ENCODE measurements at regions not wholly inside any gene's neighbourhood (a gene's known extent, or its start where the extent isn't known, plus 50 kb on each side); places are given as distances from the start of the nearest gene placed in this dataset.

DNA sequence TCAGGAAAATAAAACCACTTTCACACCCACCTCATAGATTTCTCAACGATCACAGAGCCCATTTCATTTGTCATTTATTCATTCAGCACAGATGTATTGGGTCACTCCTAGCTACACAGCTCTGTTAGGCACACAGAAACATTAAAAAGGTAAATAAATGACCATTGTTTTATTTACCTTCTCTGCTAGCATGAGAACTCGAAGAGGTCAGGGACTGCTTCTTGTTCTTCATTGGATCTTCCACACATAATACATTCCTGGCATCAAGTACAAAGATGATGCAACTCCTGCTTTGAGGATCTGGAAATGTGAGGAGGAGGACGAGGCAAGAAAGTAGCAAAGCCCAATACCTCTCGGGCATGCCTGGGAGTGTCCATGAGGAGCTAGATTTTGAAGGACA lies 168.1 kb downstream of the RBM26 start:
- intact Hi-C loops (cut with DNase I) = no loop called here
- 69 to 74% (median 73%) methylated on average over 4 of the region's 4 CpGs for WGBS, 4 donors
- Histone ChIP-seq H3K27me3 (no peaks in the 10 kb centered on the region), H3K9me3 (replicated peaks in 1 of 3) (no peaks in the 10 kb centered on the region), H3K36me3 (replicated peaks in 1 of 2) (no peaks in the 10 kb centered on the region), H3K4me3 (no peak overlapping the region), H3K4me1 (replicated peaks in 1 of 2) (no peaks in the 10 kb centered on the region), H3K27ac (no peak overlapping the region)
- no peak for TF ChIP-seq POLR2A (IDR thresholded peaks at IDR 0.05)
- TF ChIP-seq, protein P1, sequence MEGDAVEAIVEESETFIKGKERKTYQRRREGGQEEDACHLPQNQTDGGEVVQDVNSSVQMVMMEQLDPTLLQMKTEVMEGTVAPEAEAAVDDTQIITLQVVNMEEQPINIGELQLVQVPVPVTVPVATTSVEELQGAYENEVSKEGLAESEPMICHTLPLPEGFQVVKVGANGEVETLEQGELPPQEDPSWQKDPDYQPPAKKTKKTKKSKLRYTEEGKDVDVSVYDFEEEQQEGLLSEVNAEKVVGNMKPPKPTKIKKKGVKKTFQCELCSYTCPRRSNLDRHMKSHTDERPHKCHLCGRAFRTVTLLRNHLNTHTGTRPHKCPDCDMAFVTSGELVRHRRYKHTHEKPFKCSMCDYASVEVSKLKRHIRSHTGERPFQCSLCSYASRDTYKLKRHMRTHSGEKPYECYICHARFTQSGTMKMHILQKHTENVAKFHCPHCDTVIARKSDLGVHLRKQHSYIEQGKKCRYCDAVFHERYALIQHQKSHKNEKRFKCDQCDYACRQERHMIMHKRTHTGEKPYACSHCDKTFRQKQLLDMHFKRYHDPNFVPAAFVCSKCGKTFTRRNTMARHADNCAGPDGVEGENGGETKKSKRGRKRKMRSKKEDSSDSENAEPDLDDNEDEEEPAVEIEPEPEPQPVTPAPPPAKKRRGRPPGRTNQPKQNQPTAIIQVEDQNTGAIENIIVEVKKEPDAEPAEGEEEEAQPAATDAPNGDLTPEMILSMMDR (IDR thresholded peaks at IDR 0.05) = no peak
- no peak for DNase-seq

DNA sequence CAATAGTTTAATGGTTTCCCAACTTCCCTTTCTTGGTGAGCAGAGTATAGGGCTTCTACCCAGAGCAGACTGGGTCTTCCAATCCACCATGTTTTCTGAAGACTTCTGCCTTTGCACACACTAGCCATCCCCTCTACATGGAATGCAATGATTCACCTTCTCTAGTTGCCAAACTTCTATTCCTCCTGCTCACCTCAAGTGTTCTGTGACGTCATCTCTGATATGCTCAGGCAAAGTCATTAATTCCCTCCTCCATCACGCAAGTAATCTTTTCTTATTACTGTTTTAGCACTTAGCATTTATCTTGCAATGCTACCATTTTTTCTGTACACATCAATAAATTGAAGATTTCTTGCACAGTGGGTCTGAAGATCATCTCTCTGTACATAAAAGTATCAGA lies 174.2 kb downstream of the RBM26 start:
- Histone ChIP-seq H3K4me1 (replicated peaks in 1 of 2) (no peaks in the 10 kb centered on the region), H3K27me3 (no peaks in the 10 kb centered on the region), H3K27ac (no peak overlapping the region), H3K36me3 (replicated peaks in 1 of 2) (no peaks in the 10 kb centered on the region), H3K4me3 (no peak overlapping the region), H3K9me3 (replicated peaks in 1 of 3) (no peaks in the 10 kb centered on the region)
- WGBS, 4 donors = 62 to 71% (median 66%) methylated on average over 2 of the region's 2 CpGs
- no peak for DNase-seq
- TF ChIP-seq, protein P1 (IDR thresholded peaks at IDR 0.05) = no peak
- no peak for TF ChIP-seq POLR2A (IDR thresholded peaks at IDR 0.05)
- intact Hi-C loops (cut with DNase I) = no loop called here

DNA sequence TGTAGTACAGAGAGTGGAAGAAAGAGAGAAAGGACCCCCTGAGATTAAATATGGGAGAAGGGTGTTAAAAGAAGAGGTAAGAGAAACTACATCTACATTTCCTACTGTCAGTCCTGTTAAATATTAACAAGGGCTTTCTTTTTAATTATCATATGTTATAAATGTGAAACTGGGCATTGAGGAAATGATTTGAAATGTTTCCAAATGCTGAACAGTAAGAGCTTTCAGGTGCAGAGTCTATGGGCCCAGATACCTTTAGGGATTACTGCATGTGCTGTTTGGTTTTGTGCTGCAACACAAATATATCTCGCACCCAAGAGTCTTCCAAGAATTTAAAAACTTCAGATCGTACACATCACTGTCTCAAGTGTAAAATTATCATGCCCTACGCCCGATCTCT lies 176.3 kb downstream of the RBM26 start:
- TF ChIP-seq, protein P1 (IDR thresholded peaks at IDR 0.05) = no peak
- no peak for TF ChIP-seq POLR2A (IDR thresholded peaks at IDR 0.05)
- Histone ChIP-seq H3K36me3 (replicated peaks in 1 of 2) (no peaks in the 10 kb centered on the region), H3K27me3 (no peaks in the 10 kb centered on the region), H3K9me3 (replicated peaks in 1 of 3) (no peaks in the 10 kb centered on the region), H3K27ac (no peak overlapping the region), H3K4me3 (no peak overlapping the region), H3K4me1 (replicated peaks in 1 of 2) (no peaks in the 10 kb centered on the region)
- no peak for DNase-seq
- WGBS, 4 donors = 71 to 75% (median 74%) methylated on average over 4 of the region's 4 CpGs
- intact Hi-C loops (cut with DNase I) = no loop called here

DNA sequence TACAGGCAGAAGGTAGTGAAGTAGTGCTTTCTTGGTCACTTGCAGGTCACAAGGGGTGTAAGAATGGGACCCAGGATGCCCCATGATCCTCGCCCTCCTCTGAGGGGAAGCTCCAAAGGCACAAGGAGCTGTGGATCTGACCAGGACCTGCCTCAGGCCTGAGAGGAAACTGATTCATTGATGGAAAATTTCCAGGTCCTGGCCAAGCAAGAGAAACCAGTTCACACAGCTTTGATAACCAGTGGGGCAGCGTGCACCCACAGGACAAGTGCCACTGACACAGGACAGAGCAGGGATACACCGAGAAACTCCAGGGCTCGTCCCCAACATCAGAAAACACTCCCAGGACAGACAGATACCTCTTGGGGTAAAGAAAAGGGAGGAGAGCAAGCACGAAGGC lies 177.1 kb downstream of the RBM26 start:
- Histone ChIP-seq H3K27me3 (no peaks in the 10 kb centered on the region), H3K4me1 (replicated peaks in 1 of 2) (no peaks in the 10 kb centered on the region), H3K9me3 (replicated peaks in 1 of 3) (no peaks in the 10 kb centered on the region), H3K4me3 (no peak overlapping the region), H3K27ac (no peak overlapping the region), H3K36me3 (replicated peaks in 1 of 2) (no peaks in the 10 kb centered on the region)
- intact Hi-C loops (cut with DNase I) = no loop called here
- 78 to 89% (median 83%) methylated on average over 4 to 5 of the region's 5 CpGs for WGBS, 4 donors
- no peak for TF ChIP-seq POLR2A (IDR thresholded peaks at IDR 0.05)
- TF ChIP-seq, protein P1 (IDR thresholded peaks at IDR 0.05) = no peak
- DNase-seq = no peak

All from adrenal gland (tissue), 9 donors.